ENCODE measurements at regions not wholly inside any gene's neighbourhood (a gene's known extent, or its start where the extent isn't known, plus 50 kb on each side); places are given as distances from the start of the nearest gene placed in this dataset.

DNA sequence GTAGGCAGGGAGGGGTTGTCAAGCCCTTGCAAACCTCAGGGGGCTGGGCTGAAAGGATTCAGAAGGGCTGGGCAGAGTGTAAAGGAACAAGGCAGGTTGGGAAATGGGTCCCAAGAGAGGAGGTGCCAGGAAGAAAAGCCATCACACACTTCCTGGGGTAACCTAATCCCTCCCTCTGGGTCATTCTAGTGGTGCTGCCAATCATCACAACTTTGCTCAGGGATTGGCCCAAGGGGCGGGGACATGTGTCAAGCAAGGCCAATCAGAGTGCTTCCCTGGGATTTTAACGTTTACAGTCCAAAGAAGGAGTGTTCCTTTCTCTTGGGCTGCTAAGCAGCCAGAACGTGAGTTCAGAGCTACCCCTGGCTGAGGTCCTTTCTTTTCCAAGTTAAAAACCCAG is 57.1 kb upstream of the NPTX2 start:
- Histone ChIP-seq H3K4me3 (no peak overlapping the region), H2AFZ (no peak overlapping the region), H3K36me3 (ENCODE audit: low read depth) (no peaks in the 10 kb centered on the region), H3K79me2 (ENCODE audit: low read depth) (no peaks in the 10 kb centered on the region), H3K27me3 (ENCODE audit: insufficient read depth, low read depth) (peaks cover 45% of the 10 kb centered on the region), H3K4me2 (no peak overlapping the region), H4K20me1 (ENCODE audit: insufficient read depth) (no peaks in the 10 kb centered on the region), H3K4me1 (replicated peaks; ENCODE audit: insufficient read depth) (no peaks in the 10 kb centered on the region), H3K9me3 (ENCODE audit: insufficient read depth, low read depth) (no peaks in the 10 kb centered on the region), H3F3A (ENCODE audit: insufficient read depth, low read depth) (no peaks in the 10 kb centered on the region), H3K27ac (no peak overlapping the region), H3K9me2 (ENCODE audit: insufficient read depth) (no peaks in the 10 kb centered on the region)
- no TSS peak for BruUV-seq (replicated peaks)
- no peak for TF ChIP-seq EZH2 (IDR thresholded peaks at IDR 0.05; ENCODE audit: low read depth)
- TF ChIP-seq, protein P1, sequence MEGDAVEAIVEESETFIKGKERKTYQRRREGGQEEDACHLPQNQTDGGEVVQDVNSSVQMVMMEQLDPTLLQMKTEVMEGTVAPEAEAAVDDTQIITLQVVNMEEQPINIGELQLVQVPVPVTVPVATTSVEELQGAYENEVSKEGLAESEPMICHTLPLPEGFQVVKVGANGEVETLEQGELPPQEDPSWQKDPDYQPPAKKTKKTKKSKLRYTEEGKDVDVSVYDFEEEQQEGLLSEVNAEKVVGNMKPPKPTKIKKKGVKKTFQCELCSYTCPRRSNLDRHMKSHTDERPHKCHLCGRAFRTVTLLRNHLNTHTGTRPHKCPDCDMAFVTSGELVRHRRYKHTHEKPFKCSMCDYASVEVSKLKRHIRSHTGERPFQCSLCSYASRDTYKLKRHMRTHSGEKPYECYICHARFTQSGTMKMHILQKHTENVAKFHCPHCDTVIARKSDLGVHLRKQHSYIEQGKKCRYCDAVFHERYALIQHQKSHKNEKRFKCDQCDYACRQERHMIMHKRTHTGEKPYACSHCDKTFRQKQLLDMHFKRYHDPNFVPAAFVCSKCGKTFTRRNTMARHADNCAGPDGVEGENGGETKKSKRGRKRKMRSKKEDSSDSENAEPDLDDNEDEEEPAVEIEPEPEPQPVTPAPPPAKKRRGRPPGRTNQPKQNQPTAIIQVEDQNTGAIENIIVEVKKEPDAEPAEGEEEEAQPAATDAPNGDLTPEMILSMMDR (conservative IDR thresholded peaks at IDR 0.05) = no peak
- POLR2A ChIA-PET (ENCODE audit: unreplicated experiment) = no interaction called here
- CTCF ChIA-PET = no interaction called here
- intact Hi-C loops (cut with micrococcal nuclease; ENCODE audit: unreplicated experiment) = no loop called here
- no peak for DNase-seq

DNA sequence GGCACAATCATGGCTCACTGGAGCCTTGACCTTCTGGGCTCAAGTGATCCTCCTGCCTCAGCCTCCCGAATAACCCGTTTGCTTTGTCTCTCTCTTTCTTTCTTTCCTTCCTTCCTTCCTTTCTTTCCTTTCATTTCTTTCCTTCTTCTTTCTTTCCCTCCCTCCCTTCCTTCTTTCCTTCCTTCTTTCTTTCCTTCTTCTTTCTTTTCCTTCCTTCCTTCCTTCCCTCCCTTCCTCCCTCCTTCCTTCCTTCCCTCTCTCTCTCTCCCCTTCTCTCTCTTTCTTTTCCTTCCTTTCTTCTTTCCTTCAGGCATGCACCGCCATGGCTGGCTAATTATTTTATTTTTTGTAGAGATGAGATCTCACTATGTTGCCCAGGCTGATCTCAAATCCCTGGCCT is 57.9 kb upstream of the NPTX2 start:
- Histone ChIP-seq H4K20me1 (ENCODE audit: insufficient read depth) (no peaks in the 10 kb centered on the region), H3K4me3 (no peak overlapping the region), H2AFZ (no peak overlapping the region), H3K4me2 (no peak overlapping the region), H3K79me2 (ENCODE audit: low read depth) (no peaks in the 10 kb centered on the region), H3K9me3 (ENCODE audit: insufficient read depth, low read depth) (no peaks in the 10 kb centered on the region), H3K27ac (no peak overlapping the region), H3K4me1 (replicated peaks; ENCODE audit: insufficient read depth) (no peaks in the 10 kb centered on the region), H3F3A (ENCODE audit: insufficient read depth, low read depth) (no peaks in the 10 kb centered on the region), H3K27me3 (ENCODE audit: insufficient read depth, low read depth) (peaks cover 39% of the 10 kb centered on the region), H3K36me3 (ENCODE audit: low read depth) (no peaks in the 10 kb centered on the region), H3K9me2 (ENCODE audit: insufficient read depth) (no peaks in the 10 kb centered on the region)
- TF ChIP-seq EZH2 (IDR thresholded peaks at IDR 0.05; ENCODE audit: low read depth) = no peak
- TF ChIP-seq, protein P1 (conservative IDR thresholded peaks at IDR 0.05) = no peak
- ChIA-PET CTCF (no interaction called here), POLR2A (ENCODE audit: unreplicated experiment) (no interaction called here)
- DNase-seq = no peak
- no TSS peak for BruUV-seq (replicated peaks)
- intact Hi-C loops (cut with micrococcal nuclease; ENCODE audit: unreplicated experiment) = no loop called here

- ChIA-PET POLR2A (ENCODE audit: unreplicated experiment) (no interaction called here), CTCF (no interaction called here)
- Histone ChIP-seq H3K27me3 (ENCODE audit: insufficient read depth, low read depth) (peaks cover 52% of the 10 kb centered on the region), H3K4me2 (no peak overlapping the region), H3K4me1 (replicated peaks; ENCODE audit: insufficient read depth) (no peaks in the 10 kb centered on the region), H4K20me1 (ENCODE audit: insufficient read depth) (no peaks in the 10 kb centered on the region), H3K9me3 (ENCODE audit: insufficient read depth, low read depth) (no peaks in the 10 kb centered on the region), H3K27ac (no peak overlapping the region), H3K79me2 (ENCODE audit: low read depth) (no peaks in the 10 kb centered on the region), H2AFZ (no peak overlapping the region), H3K4me3 (no peak overlapping the region), H3K36me3 (ENCODE audit: low read depth) (no peaks in the 10 kb centered on the region), H3F3A (ENCODE audit: insufficient read depth, low read depth) (no peaks in the 10 kb centered on the region), H3K9me2 (ENCODE audit: insufficient read depth) (no peaks in the 10 kb centered on the region)
- DNase-seq = no peak
- no TSS peak for BruUV-seq (replicated peaks)
- intact Hi-C loops (cut with micrococcal nuclease; ENCODE audit: unreplicated experiment) = no loop called here
- TF ChIP-seq EZH2 (IDR thresholded peaks at IDR 0.05; ENCODE audit: low read depth) = no peak
- TF ChIP-seq, protein P1 (conservative IDR thresholded peaks at IDR 0.05) = no peak
These were observed 59.5 kb upstream of the NPTX2 start for GRCh38 chr7:98557538-98558031.
